PC-3 (cell line): ENCODE measurements at regions not wholly inside any gene's neighbourhood (a gene's known extent, or its start where the extent isn't known, plus 50 kb on each side); places are given as distances from the start of the nearest gene placed in this dataset.

ENCODE experiments used
- ATAC-seq: fragments of 200-7000 bp; cut with Tn5 transposase; 2 replicates; pipeline ENCODE4 v1.9.1; 2020; ENCODE audit warnings: mild to moderate bottlenecking, moderate library complexity
- BruUV-seq: library from RNA; stranded (reverse); fragments of 400-500 nt; replicated peaks from 2 replicates; lab custom pipeline; 2021; lab: Mats Ljungman, UMichigan
- CTCF ChIA-PET: fragments of 300-600 bp; sonication (Branson Sonifier 250); formaldehyde crosslinking; loops from one replicate; lab custom pipeline; 2022; ENCODE audit warnings: antibody characterized with exemption; lab: Charles Lee
- POLR2A ChIA-PET: fragments of 300-600 bp; sonication (Branson Sonifier 250); formaldehyde crosslinking; loops from one replicate; lab custom pipeline; 2022; ENCODE audit warnings: antibody characterized with exemption; ENCODE audit not compliant: unreplicated experiment; lab: Charles Lee
- DNase-seq: peaks from one replicate; pipeline ENCODE4 v3.0.0-alpha.2; 2015
- H2AFZ ChIP-seq: fragments of 300-600 bp; sonication (generic); 2 replicates; pipeline ENCODE4 v1.6.0; 2016; ENCODE audit warnings: antibody characterized with exemption, low read length
- H3F3A ChIP-seq: fragments of 300-600 bp; sonication (generic); one replicate; pipeline ENCODE4 v1.6.0; 2017; ENCODE audit warnings: antibody characterized with exemption, low read length, control low read depth, mild to moderate bottlenecking; ENCODE audit not compliant: unreplicated experiment
- H3K27ac ChIP-seq: fragments of 300-600 bp; sonication (generic); 2 replicates; pipeline ENCODE4 v1.5.1; 2016; ENCODE audit warnings: mild to moderate bottlenecking, low read length
- H3K27me3 ChIP-seq: fragments of 300-600 bp; sonication (generic); 2 replicates; pipeline ENCODE4 v1.6.1; 2016; ENCODE audit warnings: low read length, mixed read lengths
- H3K36me3 ChIP-seq: fragments of 300-600 bp; sonication (generic); 2 replicates; pipeline ENCODE4 v1.6.1; 2016; ENCODE audit warnings: low read depth, mixed run types, low read length, mixed read lengths
- H3K4me1 ChIP-seq: fragments of 300-600 bp; sonication (generic); 2 replicates; pipeline ENCODE4 v1.5.1; 2016; ENCODE audit warnings: low read length; ENCODE audit not compliant: insufficient read depth
- H3K4me2 ChIP-seq: fragments of 300-600 bp; sonication (generic); 2 replicates; pipeline ENCODE4 v1.6.0; 2016; ENCODE audit warnings: low read length
- H3K4me3 ChIP-seq: fragments of 300-600 bp; sonication (generic); 2 replicates; pipeline ENCODE4 v1.5.1; 2016; ENCODE audit warnings: mild to moderate bottlenecking, low read length, mixed read lengths
- H3K79me2 ChIP-seq: fragments of 300-600 bp; sonication (generic); 2 replicates; pipeline ENCODE4 v1.6.1; 2017; ENCODE audit warnings: low read length, mixed read lengths
- H3K9ac ChIP-seq: fragments of 300-600 bp; sonication (generic); 2 replicates; pipeline ENCODE4 v1.6.0; 2016; ENCODE audit warnings: mild to moderate bottlenecking, low read length
- H3K9me2 ChIP-seq: fragments of 300-600 bp; sonication (generic); replicated peaks from 2 replicates; pipeline ENCODE4 v1.6.1; 2016; ENCODE audit warnings: mixed run types, low read length, mixed read lengths
- H3K9me3 ChIP-seq: fragments of 300-600 bp; sonication (generic); 2 replicates; pipeline ENCODE4 v1.6.1; 2016; ENCODE audit warnings: low read length, mixed read lengths
- H4K20me1 ChIP-seq: fragments of 300-600 bp; sonication (generic); 2 replicates; pipeline ENCODE4 v1.6.1; 2016; ENCODE audit warnings: low read length, mixed read lengths
- EZH2 ChIP-seq: fragments of 300-600 bp; sonication (generic); IDR thresholded peaks from one replicate; pipeline ENCODE4 v1.6.1; 2017; ENCODE audit warnings: antibody characterized with exemption, mild to moderate bottlenecking, low read length; ENCODE audit not compliant: unreplicated experiment
- EZH2phosphoT487 ChIP-seq: fragments of 300-600 bp; sonication (generic); IDR thresholded peaks from 2 replicates; pipeline ENCODE4 v1.6.1; 2018; ENCODE audit warnings: mild to moderate bottlenecking, antibody characterized with exemption, low read length, borderline replicate concordance
- intact Hi-C: fragments of 100-400 bp; cut with micrococcal nuclease; formaldehyde crosslinking; loops from 2 replicates; pipeline ENCODE4 v1.9.0; 2023
- TF ChIP-seq, protein P1 (sequence below): fragments of 300-600 bp; sonication (generic); conservative IDR thresholded peaks from 2 replicates; pipeline ENCODE4 v1.5.1; 2017; ENCODE audit warnings: antibody characterized with exemption, low read depth, mild to moderate bottlenecking, low read length

DNA sequence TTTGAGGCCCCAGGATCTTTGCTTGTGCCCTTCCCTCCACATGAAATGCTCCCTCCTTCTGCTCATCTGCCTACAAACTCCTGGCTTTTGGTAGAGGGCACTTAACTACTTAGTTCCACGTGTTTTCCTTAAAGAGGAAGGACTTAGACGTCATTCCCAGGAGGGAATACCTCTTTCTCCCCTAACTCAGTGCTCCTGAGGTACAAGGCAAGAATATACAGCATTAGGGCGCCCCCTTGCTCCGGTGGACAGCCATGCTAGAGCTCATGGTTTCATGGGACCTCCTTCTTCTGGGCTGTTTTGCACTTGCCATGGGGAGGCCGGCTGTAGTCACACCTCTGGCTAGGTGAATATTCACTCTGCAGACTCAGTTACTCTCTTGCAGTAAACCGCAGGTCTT, 93.8 kb upstream of the LY86 start:
- peak; percentile 54; the same call in 1 of the 2 replicates for ATAC-seq
- CTCF ChIA-PET = interaction anchor here (0.5 kb wide), 1 partner anchor 323 kb away, joined by 3 read pairs; no protein-coding TSS in a partner anchor
- no peak overlapping the region for H2AFZ ChIP-seq

DNA sequence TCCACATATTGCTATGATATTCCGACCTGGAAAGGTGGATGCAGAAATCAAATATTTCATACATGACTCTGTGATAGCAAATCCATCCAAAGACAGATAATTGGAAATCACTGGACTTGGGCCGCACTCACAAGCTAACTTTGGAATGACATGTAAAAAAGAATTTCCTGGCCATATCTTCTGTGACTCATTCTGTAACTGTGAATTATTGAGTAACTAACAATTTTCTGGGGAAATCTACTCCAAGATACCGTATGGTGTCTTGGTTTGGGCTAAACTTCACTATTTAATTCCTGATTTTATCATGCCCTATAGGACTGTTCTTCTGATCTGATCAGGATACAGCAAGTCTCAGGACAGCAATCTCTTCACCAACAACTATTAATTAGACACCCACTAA, 92.7 kb upstream of the LY86 start:
- H3F3A ChIP-seq = no peaks in the 10 kb centered on the region
- no peaks in the 10 kb centered on the region for H3K9me3 ChIP-seq
- no peak overlapping the region for H3K4me2 ChIP-seq
- intact Hi-C loops = no loop called here
- BruUV-seq = no TSS peak
- H3K79me2 ChIP-seq = no peaks in the 10 kb centered on the region
- no peak overlapping the region for H3K27ac ChIP-seq
- H3K27me3 ChIP-seq = peaks cover 39% of the 10 kb centered on the region
- no peaks in the 10 kb centered on the region for H3K4me1 ChIP-seq
- H4K20me1 ChIP-seq = no peaks in the 10 kb centered on the region
- ChIA-PET POLR2A (no interaction called here), CTCF (interaction anchor here (0.6 kb wide), 1 partner anchor 22 kb away, joined by 4 read pairs; no protein-coding TSS in a partner anchor)
- H3K36me3 ChIP-seq = no peaks in the 10 kb centered on the region
- TF ChIP-seq EZH2phosphoT487 (no peak), EZH2 (no peak)
- TF ChIP-seq, protein P1, sequence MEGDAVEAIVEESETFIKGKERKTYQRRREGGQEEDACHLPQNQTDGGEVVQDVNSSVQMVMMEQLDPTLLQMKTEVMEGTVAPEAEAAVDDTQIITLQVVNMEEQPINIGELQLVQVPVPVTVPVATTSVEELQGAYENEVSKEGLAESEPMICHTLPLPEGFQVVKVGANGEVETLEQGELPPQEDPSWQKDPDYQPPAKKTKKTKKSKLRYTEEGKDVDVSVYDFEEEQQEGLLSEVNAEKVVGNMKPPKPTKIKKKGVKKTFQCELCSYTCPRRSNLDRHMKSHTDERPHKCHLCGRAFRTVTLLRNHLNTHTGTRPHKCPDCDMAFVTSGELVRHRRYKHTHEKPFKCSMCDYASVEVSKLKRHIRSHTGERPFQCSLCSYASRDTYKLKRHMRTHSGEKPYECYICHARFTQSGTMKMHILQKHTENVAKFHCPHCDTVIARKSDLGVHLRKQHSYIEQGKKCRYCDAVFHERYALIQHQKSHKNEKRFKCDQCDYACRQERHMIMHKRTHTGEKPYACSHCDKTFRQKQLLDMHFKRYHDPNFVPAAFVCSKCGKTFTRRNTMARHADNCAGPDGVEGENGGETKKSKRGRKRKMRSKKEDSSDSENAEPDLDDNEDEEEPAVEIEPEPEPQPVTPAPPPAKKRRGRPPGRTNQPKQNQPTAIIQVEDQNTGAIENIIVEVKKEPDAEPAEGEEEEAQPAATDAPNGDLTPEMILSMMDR = no peak
- H3K4me3 ChIP-seq = no peak overlapping the region
- DNase-seq (no peak), ATAC-seq (no peak)
- H2AFZ ChIP-seq = no peak overlapping the region
- H3K9ac ChIP-seq = no peak overlapping the region
- no peaks in the 10 kb centered on the region for H3K9me2 ChIP-seq

More for the DNA sequence above, 93.8 kb upstream of the LY86 start:
- no peak overlapping the region for H3K4me3 ChIP-seq
- H3K4me2 ChIP-seq = no peak overlapping the region
- no peaks in the 10 kb centered on the region for H4K20me1 ChIP-seq
- no peaks in the 10 kb centered on the region for H3K79me2 ChIP-seq
- no peak overlapping the region for H3K27ac ChIP-seq
- no peaks in the 10 kb centered on the region for H3K4me1 ChIP-seq
- TF ChIP-seq, protein P1 = peak; percentile 75
- TF ChIP-seq EZH2 (no peak), EZH2phosphoT487 (no peak)
- H3F3A ChIP-seq = no peaks in the 10 kb centered on the region
- H3K9me2 ChIP-seq = no peaks in the 10 kb centered on the region
- POLR2A ChIA-PET = no interaction called here
- H3K9me3 ChIP-seq = no peaks in the 10 kb centered on the region
- no peaks in the 10 kb centered on the region for H3K36me3 ChIP-seq
- peak; percentile 54 for DNase-seq
- H3K9ac ChIP-seq = no peak overlapping the region
- intact Hi-C loops = no loop called here
- peaks cover 40% of the 10 kb centered on the region for H3K27me3 ChIP-seq
- no TSS peak for BruUV-seq

DNA sequence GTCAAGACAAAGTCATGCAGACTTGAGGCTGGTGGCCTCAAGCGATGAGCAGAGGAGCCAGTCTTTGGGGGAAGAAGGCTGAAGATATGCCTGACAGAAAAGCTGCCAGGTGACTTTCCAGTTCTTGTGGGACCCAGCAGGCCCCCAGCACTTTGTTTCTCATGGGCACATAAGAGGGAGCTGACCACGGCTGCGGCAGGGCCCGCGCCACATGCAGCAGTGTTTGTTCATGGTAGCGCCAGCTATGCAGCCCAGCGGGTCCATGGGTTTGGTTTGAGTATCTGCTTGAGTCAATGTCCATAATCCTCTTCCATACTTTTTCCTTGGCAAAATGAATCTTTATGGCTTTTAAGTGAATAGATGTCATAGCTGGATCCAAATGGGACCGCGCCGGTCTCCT, 91.0 kb upstream of the LY86 start:
- no peak for DNase-seq
- BruUV-seq = no TSS peak

More for the DNA sequence above, 91.0 kb upstream of the LY86 start:
- ATAC-seq = no peak
- CTCF ChIA-PET = no interaction called here
- H3F3A ChIP-seq = no peaks in the 10 kb centered on the region
- no peak overlapping the region for H3K9ac ChIP-seq
- H3K27ac ChIP-seq = no peak overlapping the region
- no peak overlapping the region for H3K4me2 ChIP-seq
- peaks cover 30% of the 10 kb centered on the region for H3K27me3 ChIP-seq
- H3K4me1 ChIP-seq = no peaks in the 10 kb centered on the region
- H3K36me3 ChIP-seq = no peaks in the 10 kb centered on the region
- no peak overlapping the region for H3K4me3 ChIP-seq
- TF ChIP-seq, protein P1 = no peak
- no peak for TF ChIP-seq EZH2phosphoT487
- no peak for TF ChIP-seq EZH2
- POLR2A ChIA-PET = no interaction called here
- H2AFZ ChIP-seq = no peak overlapping the region
- no peaks in the 10 kb centered on the region for H4K20me1 ChIP-seq
- H3K79me2 ChIP-seq = no peaks in the 10 kb centered on the region
- intact Hi-C loops = no loop called here
- no peaks in the 10 kb centered on the region for H3K9me3 ChIP-seq
- no peaks in the 10 kb centered on the region for H3K9me2 ChIP-seq
